GM19023 (cell line): ENCODE measurements at regions not wholly inside any gene's neighbourhood (a gene's known extent, or its start where the extent isn't known, plus 50 kb on each side); places are given as distances from the start of the nearest gene placed in this dataset.

Experiments
- ATAC-seq: cut with Tn5 transposase; IDR thresholded peaks from one replicate; pipeline ENCODE4 v1.9.1; 2021; ENCODE audit warnings: mild to moderate bottlenecking, moderate library complexity; ENCODE audit not compliant: unreplicated experiment

- ATAC-seq = no peak
Measured at GRCh38 chr10:57963546-57963945, 304.1 kb downstream of the IPMK start.

- no peak for ATAC-seq
Measured at GRCh38 chr10:57962839-57963238, 304.9 kb downstream of the IPMK start.

GRCh38 chr10:57961487-57961886 is 306.2 kb downstream of the IPMK start:
- ATAC-seq = no peak

- no peak for ATAC-seq
Measured at GRCh38 chr10:57960406-57960805, 307.3 kb downstream of the IPMK start.

- no peak for ATAC-seq
Measured at GRCh38 chr10:57959318-57960006, 308.2 kb downstream of the IPMK start.

GRCh38 chr10:57955076-57955475 is 312.6 kb downstream of the IPMK start:
- no peak for ATAC-seq

- ATAC-seq = no peak
Measured at GRCh38 chr10:57952741-57953140, 315.0 kb downstream of the IPMK start.

GRCh38 chr10:57950442-57950974 is 317.2 kb downstream of the IPMK start:
- no peak for ATAC-seq

GRCh38 chr10:57948796-57949195 is 318.9 kb downstream of the IPMK start:
- ATAC-seq = no peak

- ATAC-seq = no peak
Measured at GRCh38 chr10:57946833-57947232, 320.9 kb downstream of the IPMK start.

- no peak for ATAC-seq
Measured at GRCh38 chr10:57943701-57944100, 324.0 kb downstream of the IPMK start.

- no peak for ATAC-seq
Measured at GRCh38 chr10:57925045-57925444, 342.6 kb downstream of the IPMK start.

- no peak for ATAC-seq
Measured at GRCh38 chr10:57921140-57921539, 346.6 kb downstream of the IPMK start.

GRCh38 chr10:57919864-57920263 is 347.8 kb downstream of the IPMK start:
- ATAC-seq = no peak

GRCh38 chr10:57917019-57917418 is 350.7 kb downstream of the IPMK start:
- no peak for ATAC-seq

- no peak for ATAC-seq
Measured at GRCh38 chr10:57905861-57906260, 361.8 kb downstream of the IPMK start.

- no peak for ATAC-seq
Measured at GRCh38 chr10:57905010-57905409, 362.7 kb downstream of the IPMK start.

GRCh38 chr10:57898231-57898630 is 369.5 kb downstream of the IPMK start:
- no peak for ATAC-seq

GRCh38 chr10:57897611-57898010 is 370.1 kb downstream of the IPMK start:
- ATAC-seq = no peak

GRCh38 chr10:57894361-57894760 is 373.3 kb downstream of the IPMK start:
- no peak for ATAC-seq

GRCh38 chr10:57891201-57892006 is 376.3 kb downstream of the IPMK start:
- no peak for ATAC-seq

GRCh38 chr10:57890691-57891090 is 377.0 kb downstream of the IPMK start:
- ATAC-seq = no peak
